HEK293 (cell line): ENCODE measurements at regions not wholly inside any gene's neighbourhood (a gene's known extent, or its start where the extent isn't known, plus 50 kb on each side); places are given as distances from the start of the nearest gene placed in this dataset.

Experiments
- CTCF ChIA-PET: fragments of 350-600 bp; formaldehyde crosslinking; extraction: SDS; loops from one replicate; lab custom pipeline; 2021; ENCODE audit warnings: antibody characterized with exemption; lab: Yijun Ruan, JAX
- POLR2A ChIA-PET: fragments of 300-600 bp; formaldehyde crosslinking; extraction: SDS; loops from one replicate; lab custom pipeline; 2020; ENCODE audit warnings: antibody characterized with exemption, inconsistent platforms; lab: Yijun Ruan, JAX
- H3K27ac ChIP-seq: fragments of 200-500 bp; sonication (Bioruptor generic); 2 replicates; pipeline ENCODE4 v1.5.1; 2014; ENCODE audit warnings: low read depth, low read length, control low read depth, inconsistent platforms; ENCODE audit errors: extremely low read depth
- H3K36me3 ChIP-seq, 2 experiments: fragments of 200-500 bp in 1 of 2; sonication (Bioruptor generic) in 1 of 2; 1 replicate in 1 of 2; 2 replicates in 1 of 2; pipeline ENCODE4 v1.5.1; 2014 to 2017; ENCODE audit warnings: inconsistent platforms in 2 of 2, low read length in 2 of 2; ENCODE audit not compliant: control insufficient read depth in 2 of 2, insufficient read depth in 1 of 2
- H3K4me1 ChIP-seq: fragments of 200-500 bp; sonication (Bioruptor generic); 2 replicates; pipeline ENCODE4 v1.5.1; 2014; ENCODE audit warnings: mild to moderate bottlenecking, low read length, inconsistent platforms; ENCODE audit not compliant: control insufficient read depth, insufficient read depth
- H3K4me3 ChIP-seq: 2 replicates; pipeline ENCODE4 v1.5.1; 2011; ENCODE audit warnings: low read depth, mild to moderate bottlenecking, control low read depth, low read length, moderate library complexity
- H3K9me3 ChIP-seq: fragments of 200-500 bp; sonication (Bioruptor generic); 2 replicates; pipeline ENCODE4 v1.5.1; 2014; ENCODE audit warnings: low read depth, low read length, inconsistent platforms; ENCODE audit not compliant: control insufficient read depth, insufficient read depth
- EGR2 ChIP-seq: fragments of 450-650 bp; formaldehyde crosslinking; IDR thresholded peaks from 2 replicates; pipeline ENCODE4 v1.5.1; 2016; ENCODE audit warnings: low read depth, missing biosample characterization, missing genetic modification characterization
- OSR2 ChIP-seq: fragments of 450-650 bp; formaldehyde crosslinking; IDR thresholded peaks from 2 replicates; pipeline ENCODE4 v1.5.1; 2016; ENCODE audit warnings: missing biosample characterization, missing genetic modification characterization
- ZFHX2 ChIP-seq: fragments of 450-650 bp; formaldehyde crosslinking; conservative IDR thresholded peaks from 2 replicates; pipeline ENCODE4 v1.5.1; 2016; ENCODE audit warnings: missing biosample characterization, missing genetic modification characterization
- ZNF133 ChIP-seq: fragments of 450-650 bp; formaldehyde crosslinking; IDR thresholded peaks from 2 replicates; pipeline ENCODE4 v1.5.1; 2016; ENCODE audit warnings: missing biosample characterization, missing genetic modification characterization
- ZNF664 ChIP-seq: fragments of 450-650 bp; formaldehyde crosslinking; IDR thresholded peaks from 2 replicates; pipeline ENCODE4 v1.5.1; 2016; ENCODE audit warnings: missing biosample characterization, missing genetic modification characterization
- ZXDB ChIP-seq: fragments of 450-650 bp; formaldehyde crosslinking; IDR thresholded peaks from 2 replicates; pipeline ENCODE4 v1.5.1; 2016; ENCODE audit warnings: missing biosample characterization, missing genetic modification characterization
- TF ChIP-seq, protein P1 (sequence below): fragments of 450-650 bp; formaldehyde crosslinking; IDR thresholded peaks from 2 replicates; pipeline ENCODE4 v1.5.1; 2016; ENCODE audit warnings: missing biosample characterization, missing genetic modification characterization, borderline replicate concordance
- TF ChIP-seq, protein P2 (sequence below): fragments of 450-650 bp; formaldehyde crosslinking; IDR thresholded peaks from 2 replicates; pipeline ENCODE4 v1.5.1; 2016; ENCODE audit warnings: missing biosample characterization, missing genetic modification characterization
- TF ChIP-seq, protein P3 (sequence below): fragments of 450-650 bp; formaldehyde crosslinking; IDR thresholded peaks from 2 replicates; pipeline ENCODE4 v1.5.1; 2016; ENCODE audit warnings: missing biosample characterization, missing genetic modification characterization
- TF ChIP-seq, protein P4 (sequence below): fragments of 450-650 bp; formaldehyde crosslinking; IDR thresholded peaks from 2 replicates; pipeline ENCODE4 v1.5.1; 2016; ENCODE audit warnings: missing biosample characterization, missing genetic modification characterization, borderline replicate concordance

DNA sequence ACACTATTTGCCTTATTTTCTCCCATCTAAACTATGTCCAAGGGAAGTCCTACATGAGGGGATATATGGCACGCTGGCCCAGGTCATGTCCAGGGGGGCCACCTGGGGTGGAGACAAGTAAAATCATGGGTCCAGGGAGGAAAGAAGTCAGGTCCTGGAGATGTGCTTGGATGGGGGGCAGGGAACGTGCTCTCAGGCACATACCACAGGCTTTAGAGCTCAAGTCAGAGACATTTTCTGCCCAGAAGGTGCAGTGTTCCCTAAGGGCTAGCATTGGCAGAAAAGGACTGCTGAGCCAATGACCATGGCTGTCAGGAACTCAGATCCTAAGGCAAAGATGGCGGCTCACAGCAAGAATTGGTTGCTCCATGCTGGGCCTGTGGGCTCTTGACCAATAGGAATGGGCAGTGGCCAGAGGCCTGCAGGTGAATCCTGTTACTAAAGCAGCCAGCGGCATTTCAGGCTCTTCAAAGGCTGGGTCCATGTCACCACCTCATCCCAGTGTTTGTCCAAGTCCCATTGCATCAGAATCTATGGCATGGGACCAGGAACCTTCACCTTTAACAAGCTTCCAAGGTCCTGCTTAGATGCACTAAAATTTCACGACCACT lies 175.0 kb downstream of the RPLP1 start:
- ChIA-PET CTCF (interaction anchor here (0.8 kb wide), 1 partner anchor 24 kb away, joined by 3 read pairs; no protein-coding TSS in a partner anchor), POLR2A (no interaction called here)
- H3K36me3 ChIP-seq: no peaks in the 10 kb centered on the region
- H3K4me1 ChIP-seq: no peaks in the 10 kb centered on the region
- no peaks in the 10 kb centered on the region for H3K9me3 ChIP-seq
- H3K27ac ChIP-seq: no peak overlapping the region
- TF ChIP-seq, protein P1, sequence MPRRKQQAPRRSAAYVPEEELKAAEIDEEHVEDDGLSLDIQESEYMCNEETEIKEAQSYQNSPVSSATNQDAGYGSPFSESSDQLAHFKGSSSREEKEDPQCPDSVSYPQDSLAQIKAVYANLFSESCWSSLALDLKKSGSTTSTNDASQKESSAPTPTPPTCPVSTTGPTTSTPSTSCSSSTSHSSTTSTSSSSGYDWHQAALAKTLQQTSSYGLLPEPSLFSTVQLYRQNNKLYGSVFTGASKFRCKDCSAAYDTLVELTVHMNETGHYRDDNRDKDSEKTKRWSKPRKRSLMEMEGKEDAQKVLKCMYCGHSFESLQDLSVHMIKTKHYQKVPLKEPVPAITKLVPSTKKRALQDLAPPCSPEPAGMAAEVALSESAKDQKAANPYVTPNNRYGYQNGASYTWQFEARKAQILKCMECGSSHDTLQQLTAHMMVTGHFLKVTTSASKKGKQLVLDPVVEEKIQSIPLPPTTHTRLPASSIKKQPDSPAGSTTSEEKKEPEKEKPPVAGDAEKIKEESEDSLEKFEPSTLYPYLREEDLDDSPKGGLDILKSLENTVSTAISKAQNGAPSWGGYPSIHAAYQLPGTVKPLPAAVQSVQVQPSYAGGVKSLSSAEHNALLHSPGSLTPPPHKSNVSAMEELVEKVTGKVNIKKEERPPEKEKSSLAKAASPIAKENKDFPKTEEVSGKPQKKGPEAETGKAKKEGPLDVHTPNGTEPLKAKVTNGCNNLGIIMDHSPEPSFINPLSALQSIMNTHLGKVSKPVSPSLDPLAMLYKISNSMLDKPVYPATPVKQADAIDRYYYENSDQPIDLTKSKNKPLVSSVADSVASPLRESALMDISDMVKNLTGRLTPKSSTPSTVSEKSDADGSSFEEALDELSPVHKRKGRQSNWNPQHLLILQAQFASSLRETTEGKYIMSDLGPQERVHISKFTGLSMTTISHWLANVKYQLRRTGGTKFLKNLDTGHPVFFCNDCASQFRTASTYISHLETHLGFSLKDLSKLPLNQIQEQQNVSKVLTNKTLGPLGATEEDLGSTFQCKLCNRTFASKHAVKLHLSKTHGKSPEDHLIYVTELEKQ (tag by site-specific recombination): no peak
- TF ChIP-seq OSR2 (tag by site-specific recombination) (no peak), ZXDB (no peak), ZNF664 (tag by site-specific recombination) (no peak), ZNF133 (no peak)
- TF ChIP-seq, protein P2, sequence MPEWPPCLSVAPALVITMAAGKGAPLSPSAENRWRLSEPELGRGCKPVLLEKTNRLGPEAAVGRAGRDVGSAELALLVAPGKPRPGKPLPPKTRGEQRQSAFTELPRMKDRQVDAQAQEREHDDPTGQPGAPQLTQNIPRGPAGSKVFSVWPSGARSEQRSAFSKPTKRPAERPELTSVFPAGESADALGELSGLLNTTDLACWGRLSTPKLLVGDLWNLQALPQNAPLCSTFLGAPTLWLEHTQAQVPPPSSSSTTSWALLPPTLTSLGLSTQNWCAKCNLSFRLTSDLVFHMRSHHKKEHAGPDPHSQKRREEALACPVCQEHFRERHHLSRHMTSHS: no peak
- TF ChIP-seq, protein P3, sequence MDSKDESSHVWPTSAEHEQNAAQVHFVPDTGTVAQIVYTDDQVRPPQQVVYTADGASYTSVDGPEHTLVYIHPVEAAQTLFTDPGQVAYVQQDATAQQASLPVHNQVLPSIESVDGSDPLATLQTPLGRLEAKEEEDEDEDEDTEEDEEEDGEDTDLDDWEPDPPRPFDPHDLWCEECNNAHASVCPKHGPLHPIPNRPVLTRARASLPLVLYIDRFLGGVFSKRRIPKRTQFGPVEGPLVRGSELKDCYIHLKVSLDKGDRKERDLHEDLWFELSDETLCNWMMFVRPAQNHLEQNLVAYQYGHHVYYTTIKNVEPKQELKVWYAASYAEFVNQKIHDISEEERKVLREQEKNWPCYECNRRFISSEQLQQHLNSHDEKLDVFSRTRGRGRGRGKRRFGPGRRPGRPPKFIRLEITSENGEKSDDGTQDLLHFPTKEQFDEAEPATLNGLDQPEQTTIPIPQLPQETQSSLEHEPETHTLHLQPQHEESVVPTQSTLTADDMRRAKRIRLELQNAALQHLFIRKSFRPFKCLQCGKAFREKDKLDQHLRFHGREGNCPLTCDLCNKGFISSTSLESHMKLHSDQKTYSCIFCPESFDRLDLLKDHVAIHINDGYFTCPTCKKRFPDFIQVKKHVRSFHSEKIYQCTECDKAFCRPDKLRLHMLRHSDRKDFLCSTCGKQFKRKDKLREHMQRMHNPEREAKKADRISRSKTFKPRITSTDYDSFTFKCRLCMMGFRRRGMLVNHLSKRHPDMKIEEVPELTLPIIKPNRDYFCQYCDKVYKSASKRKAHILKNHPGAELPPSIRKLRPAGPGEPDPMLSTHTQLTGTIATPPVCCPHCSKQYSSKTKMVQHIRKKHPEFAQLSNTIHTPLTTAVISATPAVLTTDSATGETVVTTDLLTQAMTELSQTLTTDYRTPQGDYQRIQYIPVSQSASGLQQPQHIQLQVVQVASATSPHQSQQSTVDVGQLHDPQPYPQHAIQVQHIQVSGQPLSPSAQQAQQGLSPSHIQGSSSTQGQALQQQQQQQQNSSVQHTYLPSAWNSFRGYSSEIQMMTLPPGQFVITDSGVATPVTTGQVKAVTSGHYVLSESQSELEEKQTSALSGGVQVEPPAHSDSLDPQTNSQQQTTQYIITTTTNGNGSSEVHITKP (tag by site-specific recombination): no peak
- H3K4me3 ChIP-seq: no peak overlapping the region

DNA sequence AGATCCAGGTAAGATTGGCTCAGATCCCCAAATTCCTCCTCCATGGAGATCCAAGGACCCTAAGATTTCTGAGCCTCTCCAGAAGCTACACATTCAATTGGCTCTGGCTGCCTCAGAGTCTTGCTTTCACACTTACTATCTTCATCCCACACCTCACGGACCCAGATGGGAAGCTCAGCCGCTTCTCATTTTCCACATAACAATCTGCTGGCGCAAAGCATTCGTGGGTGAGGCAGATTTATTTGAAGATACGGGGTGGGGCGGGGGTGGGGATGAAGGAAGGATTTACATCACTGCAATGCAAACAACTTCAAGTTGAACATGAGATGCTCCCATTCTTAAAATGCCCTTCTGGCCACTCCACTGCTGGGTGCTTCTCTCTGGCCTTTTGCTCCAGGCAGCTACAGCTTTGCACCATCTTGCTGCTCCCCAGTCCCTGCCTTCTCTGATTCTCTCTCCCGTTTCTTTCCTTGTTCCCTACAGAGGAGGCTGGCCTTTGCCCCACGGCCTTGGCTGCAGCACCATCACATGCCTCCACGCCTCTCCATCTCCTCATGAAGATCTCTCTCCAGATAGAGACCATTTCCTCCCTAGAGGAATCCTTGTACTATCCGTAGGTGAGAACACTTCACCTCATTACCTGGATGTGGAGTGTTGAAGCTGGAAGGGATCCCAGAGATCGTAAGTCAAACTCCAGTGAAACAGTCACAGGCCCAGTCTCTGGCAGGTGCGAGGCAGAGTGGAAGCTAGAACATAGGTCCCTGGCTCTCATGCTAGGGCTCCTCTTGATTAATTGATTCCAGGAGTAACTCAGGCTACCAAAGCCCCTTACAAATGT lies 175.9 kb downstream of the RPLP1 start:
- no peak overlapping the region for H3K27ac ChIP-seq
- POLR2A ChIA-PET: no interaction called here
- H3K4me3 ChIP-seq: no peak overlapping the region
- H3K9me3 ChIP-seq: no peaks in the 10 kb centered on the region
- H3K4me1 ChIP-seq: no peaks in the 10 kb centered on the region
- TF ChIP-seq EGR2 (peak; percentile 50), ZFHX2 (peak; percentile 22; the same call in 1 of the 2 replicates)
- TF ChIP-seq, protein P4, sequence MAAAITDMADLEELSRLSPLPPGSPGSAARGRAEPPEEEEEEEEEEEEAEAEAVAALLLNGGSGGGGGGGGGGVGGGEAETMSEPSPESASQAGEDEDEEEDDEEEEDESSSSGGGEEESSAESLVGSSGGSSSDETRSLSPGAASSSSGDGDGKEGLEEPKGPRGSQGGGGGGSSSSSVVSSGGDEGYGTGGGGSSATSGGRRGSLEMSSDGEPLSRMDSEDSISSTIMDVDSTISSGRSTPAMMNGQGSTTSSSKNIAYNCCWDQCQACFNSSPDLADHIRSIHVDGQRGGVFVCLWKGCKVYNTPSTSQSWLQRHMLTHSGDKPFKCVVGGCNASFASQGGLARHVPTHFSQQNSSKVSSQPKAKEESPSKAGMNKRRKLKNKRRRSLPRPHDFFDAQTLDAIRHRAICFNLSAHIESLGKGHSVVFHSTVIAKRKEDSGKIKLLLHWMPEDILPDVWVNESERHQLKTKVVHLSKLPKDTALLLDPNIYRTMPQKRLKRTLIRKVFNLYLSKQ: no peak
- TF ChIP-seq, all 188 proteins: peak for 2
- H3K36me3 ChIP-seq: no peaks in the 10 kb centered on the region
- CTCF ChIA-PET: interaction anchor here (0.8 kb wide), 1 partner anchor 25 kb away, joined by 3 read pairs; no protein-coding TSS in a partner anchor
